Neuronal stem cell (in vitro differentiated cells): ENCODE measurements at regions not wholly inside any gene's neighbourhood (a gene's known extent, or its start where the extent isn't known, plus 50 kb on each side); places are given as distances from the start of the nearest gene placed in this dataset.

ENCODE experiments used
- DNase-seq: peaks from one replicate; pipeline ENCODE4 v3.0.0-alpha.2; 2013; ENCODE audit warnings: low spot score
- H2AFZ ChIP-seq: one replicate; pipeline ENCODE4 v1.6.1; 2013; ENCODE audit warnings: mild to moderate bottlenecking, low read length, inconsistent platforms
- H2AK5ac ChIP-seq: 2 replicates; pipeline ENCODE4 v1.6.1; 2013; ENCODE audit warnings: low read depth, mild to moderate bottlenecking, inconsistent platforms, low read length, moderate library complexity, mixed read lengths
- H2BK120ac ChIP-seq: 2 replicates; pipeline ENCODE4 v1.6.1; 2013; ENCODE audit warnings: low read depth, mild to moderate bottlenecking, inconsistent platforms, low read length, moderate library complexity, mixed read lengths
- H2BK12ac ChIP-seq: one replicate; pipeline ENCODE4 v1.6.1; 2013; ENCODE audit warnings: low read length, inconsistent platforms
- H2BK15ac ChIP-seq: 2 replicates; pipeline ENCODE4 v1.6.1; 2013; ENCODE audit warnings: mild to moderate bottlenecking, low read length, inconsistent platforms, mixed read lengths
- H2BK5ac ChIP-seq: one replicate; pipeline ENCODE4 v1.6.1; 2013; ENCODE audit warnings: inconsistent platforms, mild to moderate bottlenecking, low read length, moderate library complexity
- H3K14ac ChIP-seq: one replicate; pipeline ENCODE4 v1.6.1; 2013; ENCODE audit warnings: low read length, inconsistent platforms
- H3K18ac ChIP-seq: 2 replicates; pipeline ENCODE4 v1.6.1; 2013; ENCODE audit warnings: low read length, inconsistent platforms
- H3K23ac ChIP-seq: 2 replicates; pipeline ENCODE4 v1.6.1; 2013; ENCODE audit warnings: low read depth, mild to moderate bottlenecking, mixed read lengths, low read length, inconsistent platforms; ENCODE audit not compliant: poor library complexity
- H3K27ac ChIP-seq: replicated peaks from 3 replicates; pipeline ENCODE4 v1.5.1; 2013; ENCODE audit warnings: low read length, inconsistent platforms
- H3K27me3 ChIP-seq, 3 experiments: 2 replicates each; pipeline ENCODE4 v1.6.1; 2013; ENCODE audit warnings: low read length in 3 of 3, mild to moderate bottlenecking in 2 of 3, inconsistent platforms in 1 of 3, low read depth in 1 of 3, mixed read lengths in 1 of 3, moderate library complexity in 1 of 3; ENCODE audit not compliant: control insufficient read depth in 3 of 3, insufficient read depth in 3 of 3
- H3K36me3 ChIP-seq, 2 donors: replicated peaks in 1 of 2; 2 replicates each; pipeline ENCODE4 v1.6.1; 2013; ENCODE audit warnings: low read length in 2 of 2; ENCODE audit not compliant: control insufficient read depth in 2 of 2, insufficient read depth in 2 of 2
- H3K4ac ChIP-seq: 2 replicates; pipeline ENCODE4 v1.6.1; 2013; ENCODE audit warnings: inconsistent platforms, mild to moderate bottlenecking, low read length, moderate library complexity
- H3K4me1 ChIP-seq, 2 donors: 1 replicate in 1 of 2; 2 replicates in 1 of 2; pipeline ENCODE4 v1.6.1; 2013; ENCODE audit warnings: low read length in 2 of 2, low read depth in 1 of 2; ENCODE audit not compliant: control insufficient read depth in 2 of 2, insufficient read depth in 1 of 2
- H3K4me2 ChIP-seq: one replicate; pipeline ENCODE4 v1.6.1; 2013; ENCODE audit warnings: mild to moderate bottlenecking, low read length, inconsistent platforms; ENCODE audit not compliant: insufficient read depth, poor library complexity, severe bottlenecking
- H3K4me3 ChIP-seq, 2 donors: 2 replicates each; pipeline ENCODE4 v1.5.1; 2013; ENCODE audit warnings: low read length in 2 of 2, mild to moderate bottlenecking in 2 of 2, inconsistent platforms in 1 of 2, moderate library complexity in 1 of 2
- H3K79me1 ChIP-seq: one replicate; pipeline ENCODE4 v1.6.1; 2013; ENCODE audit warnings: low read depth, mild to moderate bottlenecking, inconsistent platforms, low read length, moderate library complexity
- H3K9ac ChIP-seq: one replicate; pipeline ENCODE4 v1.6.1; 2013; ENCODE audit warnings: mild to moderate bottlenecking, low read depth, low read length, inconsistent platforms; ENCODE audit not compliant: poor library complexity
- H3K9me3 ChIP-seq, 2 donors: replicated peaks in 1 of 2; 2 replicates each; pipeline versions ENCODE3 to v1.6.1; 2013; ENCODE audit warnings: low read length in 2 of 2, mild to moderate bottlenecking in 2 of 2, inconsistent platforms in 1 of 2, low read depth in 1 of 2, mixed read lengths in 1 of 2, moderate library complexity in 1 of 2; ENCODE audit not compliant: control insufficient read depth in 2 of 2, insufficient read depth in 1 of 2
- H4K8ac ChIP-seq: one replicate; pipeline ENCODE4 v1.6.1; 2013; ENCODE audit warnings: low read depth, mild to moderate bottlenecking, inconsistent platforms, low read length, moderate library complexity
- H4K91ac ChIP-seq: one replicate; pipeline ENCODE4 v1.6.1; 2013; ENCODE audit warnings: low read length, low read depth, mild to moderate bottlenecking, inconsistent platforms; ENCODE audit not compliant: poor library complexity
- WGBS, 2 donors: extraction: QIAGEN DNeasy Blood & Tissue Kit; methylation state at CpG; one replicate each; pipeline ENCODE4 v1.1.7; 2013; ENCODE audit warnings: missing lambda C conversion rate in 2 of 2, mixed read lengths in 1 of 2; ENCODE audit not compliant: insufficient read length in 2 of 2, insufficient replicate concordance in 1 of 2; ENCODE audit errors: extremely low coverage in 2 of 2; 5-methylcytosine and 5-hydroxymethylcytosine counted together

DNA sequence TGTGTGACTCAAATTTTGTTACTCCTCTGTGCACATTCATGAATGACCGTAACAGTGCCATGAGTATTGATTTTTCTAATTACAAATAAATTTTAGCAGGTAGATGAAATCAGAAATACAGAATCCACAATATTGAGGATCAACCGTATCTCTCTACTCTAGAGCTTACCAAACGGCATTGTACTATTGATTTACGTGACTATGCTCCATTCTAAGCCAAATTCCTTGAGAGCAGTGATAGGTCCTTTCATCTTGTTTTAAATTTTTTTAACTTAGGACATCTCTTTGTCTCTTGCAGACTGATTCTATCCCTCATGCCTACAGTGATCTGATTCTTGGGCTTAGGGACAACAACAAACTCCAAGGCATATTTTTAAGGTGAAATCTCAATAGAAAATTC is 172.3 kb upstream of the C1QTNF7 start:
- H2BK5ac ChIP-seq, result no peak overlapping the region
- no peaks in the 10 kb centered on the region for H3K79me1 ChIP-seq
- H3K27ac ChIP-seq, result no peak overlapping the region
- H2BK12ac ChIP-seq, result no peak overlapping the region
- no peak overlapping the region for H2AFZ ChIP-seq
- WGBS, 2 donors, result no CpG with 5 or more reads among the region's 4 CpGs
- no peak overlapping the region for H3K4me2 ChIP-seq
- no peaks in the 10 kb centered on the region for H3K27me3 ChIP-seq
- H4K8ac ChIP-seq, result no peak overlapping the region
- H3K9me3 ChIP-seq, result no peaks in the 10 kb centered on the region
- no peak overlapping the region for H3K4me3 ChIP-seq
- no peak overlapping the region for H3K9ac ChIP-seq
- H2AK5ac ChIP-seq, result no peak overlapping the region
- no peak overlapping the region for H3K4ac ChIP-seq
- H3K36me3 ChIP-seq, result no peaks in the 10 kb centered on the region
- H4K91ac ChIP-seq, result no peak overlapping the region
- no peak overlapping the region for H2BK120ac ChIP-seq
- no peak overlapping the region for H3K23ac ChIP-seq
- H3K14ac ChIP-seq, result no peak overlapping the region
- H3K4me1 ChIP-seq, result peaks cover 0 to under 1% of the 10 kb centered on the region in 2 donors
- H3K18ac ChIP-seq, result no peak overlapping the region
- DNase-seq, result no peak
- H2BK15ac ChIP-seq, result no peak overlapping the region

DNA sequence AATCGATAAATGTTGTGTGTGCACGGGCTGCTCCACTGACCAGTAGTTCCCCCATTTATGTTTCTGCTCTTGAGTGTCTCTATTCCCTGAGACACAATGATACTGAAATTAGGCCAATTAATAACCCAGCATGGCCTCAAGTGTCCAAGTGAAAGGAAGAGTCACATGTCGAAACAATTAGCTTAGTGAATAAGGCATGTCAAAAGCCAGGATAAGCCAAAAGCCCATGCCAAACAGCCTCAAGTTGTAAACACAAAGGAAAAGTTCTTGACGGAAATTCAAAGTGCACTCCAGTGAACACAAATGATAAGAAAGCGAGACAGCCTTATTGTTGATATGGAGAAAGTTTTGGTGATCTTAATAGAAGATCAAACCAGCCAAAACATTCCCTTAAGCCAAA is 167.1 kb upstream of the C1QTNF7 start:
- WGBS, 2 donors, result no CpG with 5 or more reads among the region's 5 CpGs

DNA sequence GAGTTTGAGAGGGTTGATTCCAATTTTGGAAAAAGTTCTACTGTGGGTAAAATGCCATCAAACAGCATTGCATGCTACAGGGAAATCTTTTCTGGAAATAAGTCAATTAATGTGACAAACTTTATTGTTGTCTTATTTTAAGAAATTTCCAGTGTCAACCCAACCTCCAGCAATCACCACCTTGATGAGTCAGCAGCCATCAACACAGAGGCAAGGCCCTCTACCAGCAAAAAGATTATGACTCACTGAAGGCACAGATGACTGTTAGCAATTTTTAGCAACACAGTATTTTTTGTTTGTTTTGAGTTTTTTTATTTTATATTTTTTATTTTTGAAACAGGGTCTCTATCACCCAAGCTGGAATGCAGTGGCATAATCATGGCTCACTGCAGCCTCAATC is 165.4 kb upstream of the C1QTNF7 start:
- Histone ChIP-seq H3K14ac (no peak overlapping the region), H3K27ac (no peak overlapping the region), H3K27me3 (no peaks in the 10 kb centered on the region)

More for the DNA sequence above, 167.1 kb upstream of the C1QTNF7 start:
- Histone ChIP-seq H3K4ac (no peak overlapping the region), H4K8ac (no peak overlapping the region), H3K4me2 (no peak overlapping the region), H3K23ac (no peak overlapping the region), H3K9me3 (peaks cover 0 to 4% of the 10 kb centered on the region in 2 donors), H3K27me3 (no peaks in the 10 kb centered on the region), H3K27ac (no peak overlapping the region), H2BK5ac (no peak overlapping the region), H2BK12ac (no peak overlapping the region), H2AK5ac (no peak overlapping the region), H3K79me1 (no peaks in the 10 kb centered on the region), H3K18ac (no peak overlapping the region), H2AFZ (no peak overlapping the region), H3K4me1 (peaks cover 0 to 3% of the 10 kb centered on the region in 2 donors), H2BK120ac (no peak overlapping the region), H4K91ac (no peak overlapping the region), H3K4me3 (no peak overlapping the region), H3K9ac (no peak overlapping the region), H3K14ac (no peak overlapping the region), H2BK15ac (no peak overlapping the region), H3K36me3 (no peaks in the 10 kb centered on the region)
- DNase-seq, result no peak

DNA sequence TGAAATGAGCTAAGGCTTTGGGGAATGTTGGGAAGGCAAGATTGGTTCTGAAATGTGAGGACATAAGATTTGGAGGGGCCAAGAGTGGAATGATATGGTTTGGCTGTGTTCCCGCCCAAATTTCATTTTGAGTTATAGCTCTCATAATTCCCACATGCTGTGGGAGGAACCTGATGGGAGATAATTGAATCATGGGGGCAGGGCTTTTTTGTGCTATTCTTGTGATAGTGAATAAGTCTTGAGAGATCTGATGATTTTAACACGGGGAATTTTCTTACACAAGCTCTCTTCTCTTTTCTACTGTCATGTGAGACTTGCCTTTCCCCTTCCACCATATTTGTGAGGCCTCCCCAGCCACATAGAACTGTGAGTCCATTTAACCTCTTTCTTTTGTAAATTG is 157.6 kb upstream of the C1QTNF7 start:
- Histone ChIP-seq H3K4me1 (no peaks in the 10 kb centered on the region), H3K23ac (no peak overlapping the region), H3K14ac (no peak overlapping the region), H4K91ac (no peak overlapping the region), H3K79me1 (no peaks in the 10 kb centered on the region), H4K8ac (no peak overlapping the region), H3K9ac (no peak overlapping the region), H3K27ac (no peak overlapping the region), H2BK120ac (no peak overlapping the region), H2BK15ac (no peak overlapping the region), H3K9me3 (peaks cover 0 to 4% of the 10 kb centered on the region in 2 donors), H3K4ac (no peak overlapping the region), H3K4me3 (no peak overlapping the region), H2AFZ (no peak overlapping the region), H3K4me2 (no peak overlapping the region), H3K18ac (no peak overlapping the region), H3K36me3 (no peaks in the 10 kb centered on the region), H3K27me3 (no peaks in the 10 kb centered on the region), H2BK5ac (no peak overlapping the region), H2BK12ac (no peak overlapping the region), H2AK5ac (no peak overlapping the region)
- DNase-seq, result no peak
- no CpG with 5 or more reads among the region's 2 CpGs for WGBS, 2 donors

More for the DNA sequence above, 165.4 kb upstream of the C1QTNF7 start:
- Histone ChIP-seq H3K9ac (no peak overlapping the region), H3K4ac (no peak overlapping the region), H2AK5ac (no peak overlapping the region), H2BK5ac (no peak overlapping the region), H3K36me3 (no peaks in the 10 kb centered on the region), H2BK12ac (no peak overlapping the region), H3K4me3 (no peak overlapping the region), H3K4me1 (peaks cover 0 to 3% of the 10 kb centered on the region in 2 donors), H4K8ac (no peak overlapping the region), H3K23ac (no peak overlapping the region), H3K9me3 (peaks cover 0 to 4% of the 10 kb centered on the region in 2 donors), H2BK120ac (no peak overlapping the region), H4K91ac (no peak overlapping the region), H3K4me2 (no peak overlapping the region), H2BK15ac (no peak overlapping the region), H2AFZ (no peak overlapping the region), H3K79me1 (no peaks in the 10 kb centered on the region), H3K18ac (no peak overlapping the region)
- no peak for DNase-seq
